PC-9 (cell line): ENCODE measurements at regions not wholly inside any gene's neighbourhood (a gene's known extent, or its start where the extent isn't known, plus 50 kb on each side); places are given as distances from the start of the nearest gene placed in this dataset.

Source experiments
- CTCF ChIP-seq: fragments of 200-600 bp; sonication (generic); conservative IDR thresholded peaks from 2 replicates; pipeline ENCODE4 v1.6.1; 2017; ENCODE audit warnings: mixed run types, antibody characterized with exemption, mild to moderate bottlenecking, moderate library complexity
- EZH2 ChIP-seq: fragments of 200-600 bp; sonication (generic); IDR thresholded peaks from 2 replicates; pipeline ENCODE4 v1.8.0; 2017; ENCODE audit warnings: antibody characterized with exemption, low read depth

GRCh38 chr9:120182011-120182410 lies 398.0 kb downstream of the CDK5RAP2 start:
- TF ChIP-seq CTCF, result no peak
- no peak for TF ChIP-seq EZH2
